ENCODE measurements at regions not wholly inside any gene's neighbourhood (a gene's known extent, or its start where the extent isn't known, plus 50 kb on each side); places are given as distances from the start of the nearest gene placed in this dataset.
"Not testable (repeated sequence)": the region's sequence is repeated elsewhere in the genome, so short reads cannot be mapped to it uniquely, and the experiment has no call there.

DNA sequence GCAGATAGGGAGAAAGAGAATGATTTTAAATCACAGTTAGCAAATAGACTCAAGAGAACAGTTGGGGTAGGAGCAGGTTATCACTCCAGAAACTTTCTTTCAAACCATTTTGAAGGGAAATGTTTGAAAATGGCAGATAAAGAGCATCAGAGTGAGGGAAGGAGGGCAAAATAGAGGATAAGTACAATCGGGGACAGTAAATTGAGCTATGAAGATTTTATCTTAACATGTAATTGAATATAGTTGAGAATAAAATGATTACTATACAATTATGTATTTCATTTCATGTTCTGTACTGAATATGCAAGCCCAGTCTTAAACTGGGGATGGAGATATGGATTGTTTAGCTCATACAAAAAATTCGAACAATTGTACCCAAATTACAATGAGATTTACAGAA, 54.0 kb downstream of the MAP10 start:
- no peaks in the 10 kb centered on the region for H3K4me1 Mint-ChIP-seq (ENCODE audit: low read depth)
- DNase-seq (no peak), ATAC-seq (no peak)
- H3K4me3 Mint-ChIP-seq, result no peak overlapping the region
- no peaks in the 10 kb centered on the region for H3K9me3 Mint-ChIP-seq
- no peaks in the 10 kb centered on the region for H3K36me3 Mint-ChIP-seq (ENCODE audit: insufficient read depth)
- H3K27me3 Mint-ChIP-seq (ENCODE audit: low read depth), result no peaks in the 10 kb centered on the region

DNA sequence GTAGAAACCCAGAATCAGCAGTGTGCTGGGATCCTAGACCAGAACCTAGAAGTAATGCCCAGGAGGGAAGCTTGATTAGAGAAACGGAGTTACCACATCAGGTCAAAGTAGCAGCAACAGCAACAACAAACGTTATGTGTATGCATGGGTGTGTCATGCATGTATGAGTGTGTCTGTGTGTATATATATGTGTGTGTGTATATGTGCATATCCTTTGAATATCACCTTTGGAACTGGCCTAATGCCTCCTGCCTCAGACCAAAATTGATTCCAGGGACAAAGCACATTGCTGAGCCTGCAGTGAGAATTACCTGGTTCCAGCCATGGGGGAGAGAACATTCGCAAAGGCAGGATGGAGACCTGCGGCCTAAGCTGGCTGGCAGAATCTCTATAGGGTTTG, 55.9 kb downstream of the MAP10 start:
- DNase-seq (no peak), ATAC-seq (no peak)
- H3K4me3 Mint-ChIP-seq, result no peak overlapping the region
- H3K27me3 Mint-ChIP-seq (ENCODE audit: low read depth), result no peaks in the 10 kb centered on the region
- no peaks in the 10 kb centered on the region for H3K4me1 Mint-ChIP-seq (ENCODE audit: low read depth)
- H3K9me3 Mint-ChIP-seq, result no peaks in the 10 kb centered on the region
- no peaks in the 10 kb centered on the region for H3K36me3 Mint-ChIP-seq (ENCODE audit: insufficient read depth)

DNA sequence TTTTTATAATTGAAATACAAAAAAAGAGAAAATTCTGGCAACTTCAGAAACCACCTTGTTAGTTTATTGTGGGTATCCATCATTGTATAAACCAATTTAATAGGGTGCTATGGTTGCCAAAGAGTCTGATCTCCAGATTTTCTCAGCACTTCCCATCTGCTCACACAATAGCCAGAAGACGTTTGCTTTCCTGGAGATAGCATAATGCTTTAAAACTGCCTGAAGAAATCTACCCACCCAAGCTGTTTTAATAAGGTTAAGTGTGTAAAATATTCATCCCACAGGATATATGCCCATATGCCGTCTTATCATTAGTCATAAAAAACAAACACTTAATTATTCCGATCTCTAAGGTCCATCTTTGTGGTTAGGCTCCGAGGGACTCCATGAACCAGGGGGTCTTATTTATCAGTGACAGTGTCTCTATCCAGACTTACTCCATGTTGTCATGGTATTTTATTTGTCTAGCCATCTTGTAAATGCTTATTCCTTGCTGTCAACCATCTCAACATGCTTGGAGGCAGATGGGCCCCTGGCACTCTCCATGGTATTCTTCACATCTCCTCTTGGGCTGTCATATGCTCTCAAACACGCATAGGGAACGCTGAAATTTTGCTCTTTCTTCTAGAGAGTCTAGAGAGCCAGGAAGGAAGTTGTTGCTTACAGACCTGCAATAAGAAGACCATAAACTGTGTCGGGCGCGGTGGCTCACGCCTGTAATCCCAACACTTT, 58.5 kb downstream of the MAP10 start:
- DNase-seq, result no peak
- no peaks in the 10 kb centered on the region for H3K36me3 Mint-ChIP-seq (ENCODE audit: insufficient read depth)
- no peaks in the 10 kb centered on the region for H3K4me1 Mint-ChIP-seq (ENCODE audit: low read depth)
- no peak for ATAC-seq
- no peak overlapping the region for H3K4me3 Mint-ChIP-seq
- H3K27me3 Mint-ChIP-seq (ENCODE audit: low read depth), result no peaks in the 10 kb centered on the region
- H3K9me3 Mint-ChIP-seq, result no peaks in the 10 kb centered on the region

DNA sequence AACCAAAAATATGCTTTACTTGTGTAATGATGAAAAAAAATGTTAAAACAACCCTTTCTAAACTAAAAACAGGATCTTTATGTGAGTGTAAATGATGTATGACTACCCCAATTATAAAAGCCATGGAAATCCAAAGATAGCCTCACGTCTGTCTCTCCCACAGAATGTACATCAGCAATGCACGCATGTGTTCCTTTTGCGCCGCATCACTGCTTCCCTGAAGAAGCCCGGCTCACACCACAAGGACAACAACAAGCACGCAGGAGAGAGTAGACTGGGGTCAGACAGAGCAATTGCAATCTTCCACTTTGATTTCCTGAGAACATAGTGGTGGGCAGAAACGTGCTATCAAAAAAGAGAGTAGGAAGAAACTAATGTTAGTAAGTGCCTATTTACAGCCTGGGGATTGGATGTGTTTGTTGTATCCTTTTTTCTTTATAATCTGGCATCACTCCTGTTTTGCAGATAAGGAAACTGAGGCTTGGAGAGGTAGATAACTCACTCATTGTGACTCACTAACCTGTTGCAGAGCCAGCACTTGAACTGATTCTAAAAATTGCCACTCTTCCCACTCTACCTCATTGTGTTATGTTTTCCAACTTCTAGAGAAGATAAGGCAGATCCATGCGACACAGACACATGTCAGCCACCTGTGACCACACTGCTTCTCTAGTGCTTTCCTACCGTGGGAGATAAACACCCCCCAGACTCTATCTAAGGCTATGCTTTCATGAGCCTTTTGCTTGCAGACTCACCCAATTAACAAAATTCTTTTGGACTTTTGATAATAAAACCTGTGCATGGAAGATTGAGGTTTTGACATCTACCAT, 60.1 kb downstream of the MAP10 start:
- no peaks in the 10 kb centered on the region for H3K9me3 Mint-ChIP-seq
- H3K4me3 Mint-ChIP-seq, result no peak overlapping the region
- ATAC-seq (no peak), DNase-seq (no peak)
- no peaks in the 10 kb centered on the region for H3K4me1 Mint-ChIP-seq (ENCODE audit: low read depth)
- H3K36me3 Mint-ChIP-seq (ENCODE audit: insufficient read depth), result no peaks in the 10 kb centered on the region
- no peaks in the 10 kb centered on the region for H3K27me3 Mint-ChIP-seq (ENCODE audit: low read depth)

DNA sequence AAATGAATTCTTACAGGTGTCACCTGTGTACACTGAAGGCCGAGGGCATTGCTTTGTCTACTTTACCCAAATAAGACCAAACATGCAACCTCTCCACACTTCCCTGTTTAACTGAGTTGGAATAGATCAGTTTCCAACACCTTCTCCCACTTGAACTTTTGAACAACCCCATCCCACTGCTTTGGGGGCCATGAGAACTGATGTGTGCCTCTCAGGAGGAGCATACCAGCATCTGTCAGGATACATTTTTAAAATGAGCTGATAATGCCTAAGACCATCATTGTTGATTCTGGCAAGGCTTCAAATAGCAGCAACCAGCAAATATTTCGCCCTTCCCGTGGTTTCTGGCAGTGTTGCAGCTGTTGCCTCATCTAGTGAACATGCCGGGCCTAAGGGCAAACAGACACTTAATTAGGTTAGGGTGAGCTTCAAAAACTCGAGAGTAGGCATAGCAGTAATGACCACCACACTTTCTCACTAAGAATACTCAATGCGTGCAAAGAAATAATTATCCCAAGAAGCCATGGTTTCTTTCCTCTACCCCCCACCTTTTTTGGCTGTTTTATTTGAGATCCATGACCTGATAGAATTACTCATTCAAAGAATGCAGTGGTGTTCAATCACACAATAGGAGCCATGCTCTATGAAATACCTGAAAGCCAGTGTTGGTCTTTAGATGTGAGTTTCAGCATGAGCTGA, 63.7 kb downstream of the MAP10 start:
- Mint-ChIP-seq H3K36me3 (ENCODE audit: insufficient read depth) (no peaks in the 10 kb centered on the region), H3K4me1 (ENCODE audit: low read depth) (peaks cover 4% of the 10 kb centered on the region)
- ATAC-seq, result no peak

DNA sequence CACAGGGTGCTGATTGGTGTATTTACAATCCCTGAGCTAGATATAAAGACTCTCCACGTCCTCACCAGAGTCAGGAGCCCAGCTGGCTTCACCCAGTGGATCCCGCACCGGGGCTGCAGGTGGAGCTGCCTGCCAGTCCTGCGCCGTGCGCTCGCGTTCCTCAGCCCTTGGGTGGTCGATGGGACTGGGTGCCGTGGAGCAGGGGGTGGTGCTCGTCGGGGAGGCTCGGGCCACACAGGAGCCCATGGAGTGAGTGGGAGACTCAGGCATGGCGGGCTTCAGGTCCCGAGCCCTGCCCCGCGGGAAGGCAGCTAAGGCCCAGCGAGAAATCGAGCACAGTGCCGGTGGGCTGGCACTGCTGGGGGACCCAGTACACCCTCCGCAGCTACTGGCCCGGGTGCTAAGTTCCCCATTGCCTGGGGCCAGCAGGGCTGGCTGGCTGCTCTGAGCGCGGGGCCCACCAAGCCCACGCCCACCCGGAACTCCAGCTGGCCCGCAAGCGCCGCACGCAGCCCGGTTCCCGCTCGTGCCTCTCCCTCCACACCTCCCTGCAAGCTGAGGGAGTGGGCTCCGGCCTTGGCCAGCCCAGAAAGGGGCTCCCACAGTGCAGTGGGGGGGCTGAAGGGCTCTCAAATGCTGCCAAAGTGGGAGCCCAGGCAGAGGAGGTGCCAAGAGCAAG, 66.2 kb downstream of the MAP10 start:
- DNase-seq; H3K4me1 Mint-ChIP-seq (ENCODE audit: low read depth); ATAC-seq; H3K36me3 Mint-ChIP-seq (ENCODE audit: insufficient read depth); H3K9me3 Mint-ChIP-seq; H3K4me3 Mint-ChIP-seq; H3K27me3 Mint-ChIP-seq (ENCODE audit: low read depth): not testable (repeated sequence)

More for the DNA sequence above, 63.7 kb downstream of the MAP10 start:
- DNase-seq, result no peak
- H3K4me3 Mint-ChIP-seq, result no peak overlapping the region
- no peaks in the 10 kb centered on the region for H3K9me3 Mint-ChIP-seq
- no peaks in the 10 kb centered on the region for H3K27me3 Mint-ChIP-seq (ENCODE audit: low read depth)

DNA sequence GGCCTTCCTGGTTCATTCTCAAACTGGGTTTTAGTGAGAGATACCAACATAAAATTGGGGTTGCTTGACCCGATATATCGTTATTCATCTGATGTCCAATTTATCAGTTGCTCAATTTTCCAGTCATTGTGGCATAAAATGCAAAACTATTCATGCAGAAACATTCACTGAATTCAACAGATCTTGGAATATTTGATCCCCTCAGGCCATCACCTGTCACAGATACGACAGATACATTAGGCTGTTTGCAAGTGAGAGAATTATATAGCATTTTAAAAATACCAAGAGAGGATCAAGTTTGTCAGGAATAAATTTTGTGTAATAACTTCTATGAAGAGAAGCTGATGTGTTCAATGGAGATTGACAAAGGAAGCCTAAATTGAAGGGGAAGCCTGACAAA, 67.1 kb downstream of the MAP10 start:
- DNase-seq (no peak), ATAC-seq (no peak)
- H3K36me3 Mint-ChIP-seq (ENCODE audit: insufficient read depth), result no peaks in the 10 kb centered on the region
- peaks cover 2% of the 10 kb centered on the region for H3K27me3 Mint-ChIP-seq (ENCODE audit: low read depth)
- H3K4me3 Mint-ChIP-seq, result no peak overlapping the region
- H3K4me1 Mint-ChIP-seq (ENCODE audit: low read depth), result peaks cover 7% of the 10 kb centered on the region
- H3K9me3 Mint-ChIP-seq, result no peaks in the 10 kb centered on the region

DNA sequence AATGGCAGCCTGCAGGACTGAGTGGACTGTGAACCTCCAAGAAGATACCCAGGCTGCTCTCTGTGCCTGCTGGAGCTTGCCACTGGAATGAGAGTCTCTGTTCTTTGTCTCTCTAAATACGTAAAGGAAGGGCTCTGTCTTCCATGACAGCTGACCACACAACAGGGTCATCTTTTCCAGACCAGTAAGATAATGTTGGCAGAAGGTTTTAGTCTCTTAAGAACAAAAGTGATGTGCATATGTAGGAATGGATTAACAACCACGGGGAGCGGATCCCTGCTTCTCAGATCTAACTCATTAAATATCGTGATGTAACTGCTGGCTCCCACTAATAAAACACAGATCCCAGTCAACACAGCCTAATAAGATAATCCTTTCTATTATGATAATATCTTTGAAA, 67.5 kb downstream of the MAP10 start:
- no peak overlapping the region for H3K4me3 Mint-ChIP-seq
- H3K36me3 Mint-ChIP-seq (ENCODE audit: insufficient read depth), result no peaks in the 10 kb centered on the region
- no peaks in the 10 kb centered on the region for H3K9me3 Mint-ChIP-seq
- H3K27me3 Mint-ChIP-seq (ENCODE audit: low read depth), result peaks cover 2% of the 10 kb centered on the region
- DNase-seq, result no peak
- ATAC-seq, result no peak
- peaks cover 7% of the 10 kb centered on the region for H3K4me1 Mint-ChIP-seq (ENCODE audit: low read depth)

DNA sequence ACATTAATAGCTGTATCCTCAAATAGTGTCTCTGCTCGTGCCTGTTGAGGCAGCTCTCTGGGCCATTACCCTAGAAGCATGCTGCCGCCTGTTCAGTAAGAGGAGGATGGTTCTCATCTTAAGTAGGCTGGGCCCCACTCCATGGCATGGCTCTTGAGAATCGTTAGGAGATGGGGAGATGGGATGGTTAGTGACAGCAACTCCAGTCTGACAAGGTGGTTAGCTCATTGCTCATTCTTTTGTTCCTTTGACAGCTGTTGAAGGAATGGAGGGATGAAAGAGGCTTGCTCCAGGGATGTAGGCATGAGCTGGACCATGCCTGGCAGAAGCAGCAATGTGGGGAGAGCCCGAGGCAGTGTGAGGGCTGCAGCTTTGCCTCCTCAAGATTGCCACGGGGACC, 68.2 kb downstream of the MAP10 start:
- no peak for ATAC-seq
- H3K36me3 Mint-ChIP-seq (ENCODE audit: insufficient read depth), result no peaks in the 10 kb centered on the region
- peaks cover 9% of the 10 kb centered on the region for H3K4me1 Mint-ChIP-seq (ENCODE audit: low read depth)
- peaks cover 2% of the 10 kb centered on the region for H3K27me3 Mint-ChIP-seq (ENCODE audit: low read depth)
- H3K9me3 Mint-ChIP-seq, result no peaks in the 10 kb centered on the region
- no peak overlapping the region for H3K4me3 Mint-ChIP-seq
- no peak for DNase-seq

DNA sequence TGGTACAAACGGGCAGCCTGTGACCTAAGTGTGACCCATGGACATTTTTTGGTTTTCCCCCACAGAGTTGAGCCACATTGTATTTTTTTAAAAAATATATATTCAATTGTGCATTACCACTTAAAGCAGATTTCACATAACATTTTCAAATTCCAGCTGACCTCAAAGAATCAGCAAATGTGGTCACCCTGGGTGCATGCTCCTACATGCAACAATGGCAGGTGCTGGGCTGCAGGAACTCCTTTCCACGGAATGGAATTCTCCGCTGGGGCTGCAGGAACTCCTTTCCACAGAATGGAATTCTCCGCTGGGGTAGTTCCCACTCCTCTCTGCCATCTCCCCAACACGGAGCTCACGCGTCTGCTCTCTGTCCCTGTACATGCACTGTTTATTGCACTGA, 68.7 kb downstream of the MAP10 start:
- Mint-ChIP-seq H3K4me3 (no peak overlapping the region), H3K4me1 (ENCODE audit: low read depth) (peaks cover 9% of the 10 kb centered on the region), H3K9me3 (no peaks in the 10 kb centered on the region), H3K27me3 (ENCODE audit: low read depth) (peaks cover 2% of the 10 kb centered on the region), H3K36me3 (ENCODE audit: insufficient read depth) (no peaks in the 10 kb centered on the region)
- DNase-seq (no peak), ATAC-seq (no peak)

DNA sequence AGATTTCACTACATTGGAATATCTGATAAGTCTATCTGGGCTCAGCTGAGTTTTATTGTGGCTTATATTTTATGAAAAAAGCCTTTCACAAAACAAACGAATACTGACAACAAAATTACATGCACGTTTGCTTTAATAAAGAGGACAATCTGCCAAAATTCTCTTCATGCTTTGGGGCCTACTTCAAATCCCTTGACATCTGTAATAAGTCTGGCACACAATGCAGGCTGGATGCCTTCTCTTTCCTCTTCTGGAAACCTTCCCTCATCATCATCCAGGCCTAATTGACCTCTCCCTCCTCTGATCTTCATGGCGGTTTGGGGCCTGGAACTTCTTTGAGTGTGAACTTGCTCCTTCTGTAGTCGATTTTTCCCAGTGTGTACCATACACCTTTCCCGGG, 70.3 kb downstream of the MAP10 start:
- Mint-ChIP-seq H3K4me3 (no peak overlapping the region), H3K9me3 (no peaks in the 10 kb centered on the region), H3K27me3 (ENCODE audit: low read depth) (peaks cover 2% of the 10 kb centered on the region), H3K4me1 (ENCODE audit: low read depth) (peaks cover 8% of the 10 kb centered on the region), H3K36me3 (ENCODE audit: insufficient read depth) (no peaks in the 10 kb centered on the region)
- no peak for ATAC-seq
- no peak for DNase-seq

DNA sequence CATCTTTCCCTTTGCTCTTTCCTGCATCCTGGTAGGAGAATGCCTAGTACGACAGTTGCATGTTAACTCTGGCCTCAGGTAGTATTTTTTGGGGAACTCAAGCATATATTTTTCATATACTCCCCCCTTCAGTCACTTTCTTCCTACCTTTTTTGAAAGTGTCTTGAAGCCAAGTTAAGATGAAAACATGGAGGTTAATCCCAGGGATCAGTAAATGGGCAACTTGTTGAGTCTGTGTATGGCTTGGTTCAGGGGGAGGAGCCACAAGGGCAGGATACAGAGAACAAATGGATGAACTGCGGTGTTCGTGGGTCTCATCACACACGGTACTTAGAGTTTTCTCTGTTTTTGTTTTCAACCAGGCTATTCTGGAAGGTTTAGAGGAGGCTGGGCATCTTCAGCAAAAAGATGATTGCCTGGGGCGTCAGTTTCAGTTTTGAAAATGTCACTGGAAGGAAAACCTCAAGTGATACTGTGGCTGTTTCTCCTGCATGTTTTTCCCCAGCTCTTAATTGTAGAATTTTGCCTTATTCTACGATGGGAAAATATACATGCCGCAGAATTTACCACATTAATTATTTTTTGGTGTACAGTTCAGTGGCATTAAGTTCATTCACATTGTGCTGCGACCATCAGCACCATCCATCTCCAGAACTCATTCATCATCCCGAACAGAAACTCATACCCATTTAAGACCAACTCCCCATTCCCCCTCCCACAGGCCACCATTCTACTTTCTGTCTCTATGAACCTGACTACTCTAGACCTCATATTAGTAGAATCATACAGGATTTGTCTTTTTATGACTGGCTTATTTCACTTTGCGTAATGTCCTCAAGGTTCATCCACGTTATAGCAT, 71.5 kb downstream of the MAP10 start:
- peak; percentile 41 to 58 for ATAC-seq
- peaks cover 2% of the 10 kb centered on the region for H3K27me3 Mint-ChIP-seq (ENCODE audit: low read depth)

DNA sequence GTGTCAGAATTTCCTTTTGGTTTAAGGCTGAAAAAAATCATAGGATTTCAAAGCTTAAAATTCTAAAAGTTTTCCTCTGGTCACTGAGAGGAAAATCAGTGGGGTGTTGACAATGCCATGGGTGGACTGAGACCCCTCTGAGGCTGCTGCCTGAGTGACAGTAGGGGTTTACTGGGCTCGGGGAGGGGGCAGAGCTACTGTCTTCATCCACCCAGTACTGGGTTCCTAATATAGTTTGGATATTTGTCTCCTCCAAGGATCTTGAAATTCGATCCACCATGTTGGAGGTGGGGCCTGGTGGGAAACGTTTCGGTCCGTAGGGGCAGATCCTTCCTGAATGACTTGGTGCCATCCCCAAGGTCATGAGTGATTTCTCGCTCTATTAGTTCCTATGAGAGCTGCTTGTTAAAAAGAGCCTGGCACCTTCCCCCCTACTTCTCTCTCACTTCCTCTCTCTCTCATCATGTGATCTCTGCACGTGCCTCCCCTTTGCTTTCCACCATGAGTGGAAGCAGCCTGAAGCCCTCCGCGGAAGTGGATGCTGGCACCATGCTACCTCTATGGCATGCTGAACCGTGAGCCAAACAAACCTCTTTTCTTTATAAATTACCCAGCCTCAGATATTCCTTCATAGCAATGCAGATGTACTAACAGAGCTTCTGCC, 72.3 kb downstream of the MAP10 start:
- H3K4me1 Mint-ChIP-seq (ENCODE audit: low read depth), result peaks cover 5% of the 10 kb centered on the region
- no peak for DNase-seq
- ATAC-seq, result peak in 1 of 2 donors; percentile 7
- H3K4me3 Mint-ChIP-seq, result no peak overlapping the region
- no peaks in the 10 kb centered on the region for H3K9me3 Mint-ChIP-seq
- H3K27me3 Mint-ChIP-seq (ENCODE audit: low read depth), result peaks cover 2% of the 10 kb centered on the region
- no peaks in the 10 kb centered on the region for H3K36me3 Mint-ChIP-seq (ENCODE audit: insufficient read depth)

More for the DNA sequence above, 71.5 kb downstream of the MAP10 start:
- peaks cover 5% of the 10 kb centered on the region for H3K4me1 Mint-ChIP-seq (ENCODE audit: low read depth)
- no peak overlapping the region for H3K4me3 Mint-ChIP-seq
- no peaks in the 10 kb centered on the region for H3K36me3 Mint-ChIP-seq (ENCODE audit: insufficient read depth)
- H3K9me3 Mint-ChIP-seq, result no peaks in the 10 kb centered on the region
- DNase-seq, result no peak

All from activated T-cell treated with anti-CD3 and anti-CD28 coated beads, Interleukin-2, amount 50 U/mL, for 4 hours (primary cell).